A549 (cell line): ENCODE measurements at regions not wholly inside any gene's neighbourhood (a gene's known extent, or its start where the extent isn't known, plus 50 kb on each side); places are given as distances from the start of the nearest gene placed in this dataset.

Source experiments
- ATAC-seq, 2 experiments: fragments of 200-7000 bp in 1 of 2; fragments of >200 bp in 1 of 2; cut with Nextera tagmentation in 1 of 2; cut with Tn5 transposase in 1 of 2; 3 replicates each; pipeline versions ENCODE4 v1.8.0 to v1.9.1; 2018 to 2020; ENCODE audit warnings: mild to moderate bottlenecking in 1 of 2, moderate library complexity in 1 of 2
- CTCF ChIA-PET: fragments of 300-600 bp; sonication (Branson Sonifier 250); formaldehyde crosslinking; extraction: SDS; loops from one replicate; lab custom pipeline; 2021; ENCODE audit warnings: antibody characterized with exemption, inconsistent platforms; lab: Yijun Ruan, JAX
- POLR2A ChIA-PET: fragments of 350-600 bp; formaldehyde crosslinking; extraction: SDS; loops from one replicate; lab custom pipeline; 2021; ENCODE audit warnings: antibody characterized with exemption, inconsistent platforms; lab: Yijun Ruan, JAX
- DNase-seq, 2 experiments: peaks; one replicate each; pipeline versions ENCODE4 v3.0.0 to v3.0.0-alpha.2; 2011 to 2016; ENCODE audit warnings: low read depth in 1 of 2, low spot score in 1 of 2
- FAIRE-seq: peaks from 2 replicates; lab custom pipeline; 2011; peaks lifted over from hg19 to GRCh38; lab: Jason Lieb, UNC
- H3K27ac ChIP-seq, 2 experiments: fragments of >200 bp; sonication (Bioruptor Twin); formaldehyde crosslinking; 3 replicates each; pipeline ENCODE4 v1.5.1; 2016 to 2017
- H3K4me1 ChIP-seq: fragments of >200 bp; sonication (Bioruptor Twin); formaldehyde crosslinking; 3 replicates; pipeline ENCODE4 v1.6.1; 2016
- H3K4me2 ChIP-seq: fragments of >200 bp; sonication (Bioruptor Twin); formaldehyde crosslinking; 3 replicates; pipeline ENCODE4 v1.6.1; 2016
- H3K4me3 ChIP-seq: fragments of >200 bp; sonication (Bioruptor Twin); formaldehyde crosslinking; 3 replicates; pipeline ENCODE4 v1.5.1; 2016
- H3K9me3 ChIP-seq: fragments of >200 bp; sonication (Bioruptor Twin); formaldehyde crosslinking; 3 replicates; pipeline ENCODE4 v1.6.1; 2016
- BHLHE40 ChIP-seq: IDR thresholded peaks from 2 replicates; pipeline ENCODE4 v1.6.1; 2012; ENCODE audit warnings: low read depth, low read length, inconsistent platforms
- CBX2 ChIP-seq: fragments of 200-600 bp; sonication (generic); IDR thresholded peaks from 2 replicates; pipeline ENCODE4 v1.6.1; 2016; ENCODE audit warnings: low read depth, mild to moderate bottlenecking, borderline replicate concordance
- CHD2 ChIP-seq: fragments of 150-350 bp; IDR thresholded peaks from 2 replicates; pipeline ENCODE4 v1.6.1; 2014; ENCODE audit warnings: low read length; ENCODE audit not compliant: partially characterized antibody
- CTCF ChIP-seq: fragments of >200 bp; sonication (Bioruptor Twin); formaldehyde crosslinking; IDR thresholded peaks from 3 replicates; pipeline ENCODE4 v1.5.1; 2016
- ESRRA ChIP-seq: fragments of 150-350 bp; IDR thresholded peaks from 2 replicates; pipeline ENCODE4 v1.6.1; 2014; ENCODE audit warnings: mild to moderate bottlenecking, low read length, borderline replicate concordance
- FOXS1 ChIP-seq: fragments of 250-450 bp; sonication (Bioruptor Pico); IDR thresholded peaks from 2 replicates; pipeline ENCODE4 v1.5.0; 2020; ENCODE audit warnings: mild to moderate bottlenecking, moderate library complexity
- HEYL ChIP-seq: fragments of 250-450 bp; sonication (Bioruptor Pico); IDR thresholded peaks from 2 replicates; pipeline ENCODE4 v1.8.0; 2021; ENCODE audit warnings: mild to moderate bottlenecking, moderate library complexity
- KDM5A ChIP-seq: fragments of 200-600 bp; sonication (generic); IDR thresholded peaks from 2 replicates; pipeline ENCODE4 v1.6.1; 2016; ENCODE audit warnings: antibody characterized with exemption, mild to moderate bottlenecking
- NFE2L2 ChIP-seq: fragments of 150-350 bp; conservative IDR thresholded peaks from 2 replicates; pipeline ENCODE4 v1.6.1; 2014; ENCODE audit warnings: low read length
- PBX3 ChIP-seq: IDR thresholded peaks from 2 replicates; pipeline ENCODE4 v1.6.1; 2012
- POLR2A ChIP-seq: IDR thresholded peaks from 2 replicates; pipeline ENCODE4 v1.6.1; 2012; ENCODE audit warnings: mild to moderate bottlenecking, low read length
- RAD21 ChIP-seq, 2 experiments: fragments of >200 bp in 1 of 2; sonication (Bioruptor Twin) in 1 of 2; formaldehyde crosslinking in 1 of 2; IDR thresholded peaks in 1 of 2; conservative IDR thresholded peaks in 1 of 2; 2 replicates in 1 of 2; 3 replicates in 1 of 2; pipeline ENCODE4 v1.6.1; 2012 to 2018; ENCODE audit warnings: inconsistent platforms in 1 of 2
- REST ChIP-seq: fragments of 200-600 bp; sonication (generic); IDR thresholded peaks from 2 replicates; pipeline ENCODE4 v1.6.1; 2016; ENCODE audit warnings: antibody characterized with exemption, mild to moderate bottlenecking, moderate library complexity
- RFX5 ChIP-seq: fragments of 450-650 bp; IDR thresholded peaks from 2 replicates; pipeline ENCODE4 v1.7.1; 2014; ENCODE audit warnings: antibody characterized with exemption, mild to moderate bottlenecking, moderate library complexity
- SREBF2 ChIP-seq: fragments of 450-650 bp; IDR thresholded peaks from 2 replicates; pipeline ENCODE4 v1.6.1; 2014; ENCODE audit warnings: mild to moderate bottlenecking, moderate library complexity
- USF2 ChIP-seq: fragments of 450-650 bp; IDR thresholded peaks from 2 replicates; pipeline ENCODE4 v1.6.1; 2014; ENCODE audit warnings: antibody characterized with exemption
- WGBS: methylation state at CpG from one replicate; pipeline ENCODE4 v1.1.6; 2017; ENCODE audit errors: missing lambda C conversion rate; 5-methylcytosine and 5-hydroxymethylcytosine counted together

GRCh38 chr13:111044087-111044830 lies 70.9 kb upstream of the ARHGEF7 start:
- FAIRE-seq, result no peak
- H3K27ac ChIP-seq, result no peak overlapping the region

GRCh38 chr13:111043575-111043982 lies 71.5 kb upstream of the ARHGEF7 start:
- DNase-seq (no peak), FAIRE-seq (no peak), ATAC-seq (no peak)
- POLR2A ChIA-PET, result no interaction called here
- H3K4me1 ChIP-seq, result no peaks in the 10 kb centered on the region
- H3K4me3 ChIP-seq, result no peak overlapping the region
- no peak overlapping the region for H3K4me2 ChIP-seq
- H3K27ac ChIP-seq, result no peak overlapping the region
- 66% methylated on average over 12 of the region's 12 CpGs for WGBS
- TF ChIP-seq USF2, result no peak
- no peak for TF ChIP-seq CBX2
- TF ChIP-seq PBX3, result no peak
- no peak for TF ChIP-seq REST
- TF ChIP-seq SREBF2, result no peak
- TF ChIP-seq RAD21 (conservative IDR thresholded peaks at IDR 0.05 in 1 of 2, IDR thresholded peaks at IDR 0.05 in 1 of 2), result no peak
- no peak for TF ChIP-seq NFE2L2
- TF ChIP-seq ESRRA, result no peak
- no peak for TF ChIP-seq FOXS1
- TF ChIP-seq BHLHE40, result no peak
- TF ChIP-seq CTCF, result no peak
- TF ChIP-seq RFX5, result no peak
- TF ChIP-seq KDM5A, result no peak
- TF ChIP-seq POLR2A, result no peak
- no peak for TF ChIP-seq CHD2
- CTCF ChIA-PET, result interaction anchor here (1.3 kb wide), 1 partner anchor 24 kb away, joined by 3 read pairs; no protein-coding TSS in a partner anchor
- H3K9me3 ChIP-seq, result no peaks in the 10 kb centered on the region

More at GRCh38 chr13:111044087-111044830, 70.9 kb upstream of the ARHGEF7 start:
- no peak for TF ChIP-seq HEYL
- Histone ChIP-seq H3K4me2 (no peak overlapping the region), H3K9me3 (no peaks in the 10 kb centered on the region), H3K4me3 (no peak overlapping the region), H3K4me1 (no peaks in the 10 kb centered on the region)
- DNase-seq (no peak), ATAC-seq (no peak)
- POLR2A ChIA-PET, result no interaction called here
- 84% methylated on average over 17 of the region's 19 CpGs for WGBS
- CTCF ChIA-PET, result interaction anchor here (1.3 kb wide), 1 partner anchor 23 kb away, joined by 3 read pairs; no protein-coding TSS in a partner anchor
